HL-60 (cell line): ENCODE measurements at regions not wholly inside any gene's neighbourhood (a gene's known extent, or its start where the extent isn't known, plus 50 kb on each side); places are given as distances from the start of the nearest gene placed in this dataset.

Source experiments
- CTCF ChIP-seq: IDR thresholded peaks from one replicate; pipeline ENCODE4 v1.5.1; 2011; ENCODE audit warnings: low read length, control low read depth, inconsistent platforms; ENCODE audit not compliant: insufficient read depth
- GABPA ChIP-seq: IDR thresholded peaks from 2 replicates; pipeline ENCODE4 v1.6.1; 2012; ENCODE audit warnings: low read depth
- REST ChIP-seq: IDR thresholded peaks from 2 replicates; pipeline ENCODE4 v1.6.1; 2012; ENCODE audit warnings: low read depth; ENCODE audit not compliant: insufficient replicate concordance

- TF ChIP-seq CTCF, result no peak
- TF ChIP-seq REST, result no peak
- no peak for TF ChIP-seq GABPA
Measured at GRCh38 chr10:131838966-131839742, 61.7 kb upstream of the PPP2R2D start.
